ENCODE measurements at regions not wholly inside any gene's neighbourhood (a gene's known extent, or its start where the extent isn't known, plus 50 kb on each side); places are given as distances from the start of the nearest gene placed in this dataset.
"Not testable (repeated sequence)": the region's sequence is repeated elsewhere in the genome, so short reads cannot be mapped to it uniquely, and the experiment has no call there.

DNA sequence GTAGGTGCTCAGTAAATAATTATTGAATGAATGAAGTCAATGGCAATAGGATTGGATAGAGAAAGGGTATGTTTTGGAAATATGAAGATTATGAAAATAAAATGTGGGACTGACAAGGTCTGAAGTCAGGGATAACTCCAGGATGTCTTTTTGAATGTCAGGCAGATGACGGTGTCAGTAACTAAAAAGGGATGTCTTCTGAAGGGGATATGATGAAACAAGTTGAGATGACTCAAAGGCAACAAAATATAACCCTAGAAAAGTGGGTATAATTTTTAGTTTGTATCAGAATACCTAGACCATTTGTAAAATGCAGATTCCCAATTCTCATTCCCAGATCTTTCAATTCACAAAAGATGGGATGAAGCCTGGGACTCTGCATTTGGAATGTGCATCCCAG, 257.3 kb upstream of the SGK1 start:
- TF ChIP-seq, protein P1, sequence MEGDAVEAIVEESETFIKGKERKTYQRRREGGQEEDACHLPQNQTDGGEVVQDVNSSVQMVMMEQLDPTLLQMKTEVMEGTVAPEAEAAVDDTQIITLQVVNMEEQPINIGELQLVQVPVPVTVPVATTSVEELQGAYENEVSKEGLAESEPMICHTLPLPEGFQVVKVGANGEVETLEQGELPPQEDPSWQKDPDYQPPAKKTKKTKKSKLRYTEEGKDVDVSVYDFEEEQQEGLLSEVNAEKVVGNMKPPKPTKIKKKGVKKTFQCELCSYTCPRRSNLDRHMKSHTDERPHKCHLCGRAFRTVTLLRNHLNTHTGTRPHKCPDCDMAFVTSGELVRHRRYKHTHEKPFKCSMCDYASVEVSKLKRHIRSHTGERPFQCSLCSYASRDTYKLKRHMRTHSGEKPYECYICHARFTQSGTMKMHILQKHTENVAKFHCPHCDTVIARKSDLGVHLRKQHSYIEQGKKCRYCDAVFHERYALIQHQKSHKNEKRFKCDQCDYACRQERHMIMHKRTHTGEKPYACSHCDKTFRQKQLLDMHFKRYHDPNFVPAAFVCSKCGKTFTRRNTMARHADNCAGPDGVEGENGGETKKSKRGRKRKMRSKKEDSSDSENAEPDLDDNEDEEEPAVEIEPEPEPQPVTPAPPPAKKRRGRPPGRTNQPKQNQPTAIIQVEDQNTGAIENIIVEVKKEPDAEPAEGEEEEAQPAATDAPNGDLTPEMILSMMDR (conservative IDR thresholded peaks at IDR 0.05; ENCODE audit: low read depth): no peak
- ChIA-PET POLR2A (ENCODE audit: low non-redundant PET) (no interaction called here), CTCF (interaction anchor here (0.7 kb wide), 1 partner anchor 419 kb away, joined by 3 read pairs; no protein-coding TSS in a partner anchor)
- no peak overlapping the region for H3K27ac ChIP-seq
- DNase-seq (ENCODE audit: low spot score): no peak

DNA sequence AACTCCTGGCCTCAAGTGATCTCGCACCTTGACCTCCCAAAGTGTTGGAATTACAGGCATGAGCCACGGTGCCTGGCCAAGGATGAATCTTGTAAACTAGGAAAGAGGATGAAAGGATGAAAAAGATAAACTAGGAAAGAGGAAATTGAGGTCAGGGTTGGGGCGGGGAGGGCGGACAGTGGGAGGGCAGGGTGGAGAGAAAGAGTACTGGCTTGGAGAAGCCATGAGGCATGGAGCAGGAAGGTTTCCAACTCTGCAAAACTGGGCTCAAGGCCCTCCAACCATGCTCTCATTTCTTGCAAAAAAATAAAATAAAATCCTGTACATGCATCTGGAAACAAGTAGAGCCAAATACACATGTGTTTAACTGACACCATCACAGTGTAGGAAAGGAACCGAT, 256.6 kb upstream of the SGK1 start:
- TF ChIP-seq, protein P1 (conservative IDR thresholded peaks at IDR 0.05; ENCODE audit: low read depth): no peak
- DNase-seq (ENCODE audit: low spot score): no peak
- no peak overlapping the region for H3K27ac ChIP-seq
- POLR2A ChIA-PET (ENCODE audit: low non-redundant PET): no interaction called here
- CTCF ChIA-PET: interaction anchor here (0.7 kb wide), 1 partner anchor 418 kb away, joined by 3 read pairs; no protein-coding TSS in a partner anchor

DNA sequence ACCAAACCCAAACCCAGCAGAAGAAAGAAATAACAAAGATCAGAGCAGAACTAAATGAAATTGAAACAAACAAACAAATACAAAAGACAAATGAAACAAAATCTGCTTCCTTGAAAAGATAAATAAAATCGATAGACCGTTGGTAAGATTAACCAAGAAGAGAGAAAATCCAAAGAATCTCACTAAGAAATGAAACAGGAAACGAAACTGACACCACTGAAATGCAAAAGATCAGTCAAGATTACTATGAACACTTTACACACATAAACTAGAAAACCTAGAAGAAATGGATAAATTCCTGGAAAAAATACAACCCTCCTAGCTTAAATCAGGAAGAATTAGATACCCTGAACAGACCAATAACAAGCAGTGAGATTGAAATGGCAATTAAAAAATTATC, 252.1 kb upstream of the SGK1 start:
- POLR2A ChIA-PET (ENCODE audit: low non-redundant PET); H3K27ac ChIP-seq; DNase-seq (ENCODE audit: low spot score): not testable (repeated sequence)
- CTCF ChIA-PET: interaction anchor here (0.6 kb wide), 1 partner anchor 48 kb away, joined by 3 read pairs; no protein-coding TSS in a partner anchor

DNA sequence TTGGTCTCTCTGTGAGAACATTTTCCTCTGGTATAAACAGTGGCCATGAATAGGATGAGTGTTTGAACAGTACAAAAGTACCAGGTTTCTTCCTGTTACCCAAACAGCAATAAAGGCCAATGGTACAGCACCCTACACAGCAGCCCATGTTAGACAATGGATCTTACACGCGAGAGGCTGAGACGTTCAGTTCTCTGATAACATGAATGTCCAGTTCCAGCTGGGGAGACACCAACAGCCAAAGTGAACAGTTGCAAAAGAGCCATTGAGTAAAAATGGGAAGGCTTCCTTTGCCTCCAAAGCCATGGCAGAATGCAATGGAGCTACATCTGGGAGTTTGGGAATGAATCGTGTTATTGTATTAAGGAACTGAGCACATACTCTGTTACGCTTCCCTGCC, 246.8 kb upstream of the SGK1 start:
- TF ChIP-seq, protein P1 (conservative IDR thresholded peaks at IDR 0.05; ENCODE audit: low read depth): no peak
- DNase-seq (ENCODE audit: low spot score): no peak
- H3K27ac ChIP-seq: no peak overlapping the region
- ChIA-PET POLR2A (ENCODE audit: low non-redundant PET) (no interaction called here), CTCF (interaction anchor here (0.6 to 1.3 kb wide), 2 partner anchors 54 to 125 kb away, joined by 3 read pairs; no protein-coding TSS in a partner anchor)

DNA sequence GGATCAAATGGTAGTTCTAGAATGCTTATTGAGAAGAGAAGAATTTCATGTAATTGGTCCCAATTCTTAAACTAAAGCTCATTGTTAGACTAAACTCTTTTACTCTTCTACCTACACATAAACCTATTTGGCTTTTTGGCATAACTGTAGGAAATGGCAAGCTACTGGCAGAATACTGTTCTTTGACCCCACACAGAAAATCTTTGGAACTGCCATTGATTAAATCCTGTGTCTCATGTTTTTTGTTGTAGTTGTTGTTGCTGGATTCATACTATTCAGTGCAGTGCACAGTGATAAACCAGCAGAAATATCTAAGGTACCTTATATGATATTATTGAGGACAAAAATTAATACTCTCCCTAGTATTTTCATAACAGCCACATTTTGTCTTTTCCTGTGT, 242.1 kb upstream of the SGK1 start:
- ChIA-PET POLR2A (ENCODE audit: low non-redundant PET) (no interaction called here), CTCF (no interaction called here)
- TF ChIP-seq, protein P1 (conservative IDR thresholded peaks at IDR 0.05; ENCODE audit: low read depth): no peak
- H3K27ac ChIP-seq: no peak overlapping the region
- DNase-seq (ENCODE audit: low spot score): no peak

DNA sequence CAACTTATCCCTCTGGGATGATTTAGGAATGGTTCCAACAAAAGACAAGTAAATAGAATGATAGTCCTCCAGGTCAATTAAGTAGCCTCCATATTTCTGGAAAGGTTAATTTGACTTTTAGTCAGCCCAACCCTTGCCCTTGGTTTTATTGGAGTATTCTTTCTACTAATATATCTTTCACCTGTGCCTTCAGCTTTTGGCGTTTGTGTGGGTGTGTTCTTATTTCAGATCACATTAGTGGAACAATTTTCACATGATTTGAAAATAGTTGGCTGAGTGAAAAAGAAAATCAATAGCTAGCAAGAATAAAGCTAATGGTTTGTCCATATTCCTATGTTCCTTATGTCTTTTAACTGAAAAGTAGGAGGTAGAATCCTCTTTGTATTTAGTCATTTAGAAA, 239.6 kb upstream of the SGK1 start:
- H3K27ac ChIP-seq: no peak overlapping the region
- no peak for DNase-seq (ENCODE audit: low spot score)
- CTCF ChIA-PET: no interaction called here
- POLR2A ChIA-PET (ENCODE audit: low non-redundant PET): no interaction called here
- TF ChIP-seq, protein P1 (conservative IDR thresholded peaks at IDR 0.05; ENCODE audit: low read depth): no peak

DNA sequence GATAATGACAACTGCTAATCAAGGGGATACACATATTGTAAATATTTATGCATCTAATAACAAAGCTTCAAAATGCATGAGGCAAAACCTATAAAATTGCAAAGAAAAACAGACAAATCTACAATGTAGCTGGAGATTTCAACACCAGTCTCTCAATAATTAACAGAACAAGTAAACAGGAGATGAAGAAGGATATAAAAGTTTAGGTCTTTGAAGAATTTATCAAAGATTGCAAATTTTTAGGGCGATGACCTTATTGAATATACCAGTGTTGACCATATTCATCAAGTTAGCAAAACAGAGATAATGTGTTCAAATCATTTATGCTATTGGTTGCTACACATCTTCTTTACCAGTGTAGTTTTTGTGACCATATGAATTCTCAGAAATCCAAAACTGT, 237.8 kb upstream of the SGK1 start:
- DNase-seq (ENCODE audit: low spot score): no peak
- TF ChIP-seq, protein P1 (conservative IDR thresholded peaks at IDR 0.05; ENCODE audit: low read depth): no peak
- ChIA-PET POLR2A (ENCODE audit: low non-redundant PET) (no interaction called here), CTCF (no interaction called here)
- H3K27ac ChIP-seq: no peak overlapping the region
